ENCODE measurements at regions not wholly inside any gene's neighbourhood (a gene's known extent, or its start where the extent isn't known, plus 50 kb on each side); places are given as distances from the start of the nearest gene placed in this dataset.

GRCh38 chr21:39055167-39055767, 128.0 kb downstream of the PSMG1 start:
- TF ChIP-seq TAF1 (IDR thresholded peaks at IDR 0.05; ENCODE audit: low read depth) (no peak), REST (IDR thresholded peaks at IDR 0.05; ENCODE audit: low read depth) (no peak), EGR1 (IDR thresholded peaks at IDR 0.05) (no peak), TEAD4 (IDR thresholded peaks at IDR 0.05) (no peak), USF1 (IDR thresholded peaks at IDR 0.05) (no peak), YY1 (IDR thresholded peaks at IDR 0.05; ENCODE audit: low read depth) (no peak), TCF12 (IDR thresholded peaks at IDR 0.05; ENCODE audit: low read depth) (no peak), MAX (IDR thresholded peaks at IDR 0.05) (no peak), RAD21 (IDR thresholded peaks at IDR 0.05; ENCODE audit: low read depth) (no peak), ZBTB7A (IDR thresholded peaks at IDR 0.05; ENCODE audit: low read depth) (no peak), NFIC (IDR thresholded peaks at IDR 0.05) (no peak), CEBPB (IDR thresholded peaks at IDR 0.05) (no peak), EP300 (IDR thresholded peaks at IDR 0.05; ENCODE audit: borderline replicate concordance) (no peak), CREB1 (IDR thresholded peaks at IDR 0.05; ENCODE audit: low read depth) (no peak)

- no peak for TF ChIP-seq EP300 (IDR thresholded peaks at IDR 0.05; ENCODE audit: borderline replicate concordance)
- TF ChIP-seq TCF12 (IDR thresholded peaks at IDR 0.05; ENCODE audit: low read depth) = no peak
- no peak for TF ChIP-seq REST (IDR thresholded peaks at IDR 0.05; ENCODE audit: low read depth)
- no peak for TF ChIP-seq USF1 (IDR thresholded peaks at IDR 0.05)
- no peak for TF ChIP-seq YY1 (IDR thresholded peaks at IDR 0.05; ENCODE audit: low read depth)
- TF ChIP-seq TEAD4 (IDR thresholded peaks at IDR 0.05) = no peak
- no peak for TF ChIP-seq CREB1 (IDR thresholded peaks at IDR 0.05; ENCODE audit: low read depth)
- TF ChIP-seq RAD21 (IDR thresholded peaks at IDR 0.05; ENCODE audit: low read depth) = no peak
- TF ChIP-seq NFIC (IDR thresholded peaks at IDR 0.05) = no peak
- no peak for TF ChIP-seq EGR1 (IDR thresholded peaks at IDR 0.05)
- no peak for TF ChIP-seq CEBPB (IDR thresholded peaks at IDR 0.05)
Measured at GRCh38 chr21:39054066-39054465, 129.2 kb downstream of the PSMG1 start.

- TF ChIP-seq MAX (IDR thresholded peaks at IDR 0.05) = no peak
- no peak for TF ChIP-seq RAD21 (IDR thresholded peaks at IDR 0.05; ENCODE audit: low read depth)
- TF ChIP-seq EP300 (IDR thresholded peaks at IDR 0.05; ENCODE audit: borderline replicate concordance) = no peak
- TF ChIP-seq FOXM1 (IDR thresholded peaks at IDR 0.05; ENCODE audit: borderline replicate concordance, low read depth) = no peak
- TF ChIP-seq YY1 (IDR thresholded peaks at IDR 0.05; ENCODE audit: low read depth) = no peak
- no peak for TF ChIP-seq ZBTB7A (IDR thresholded peaks at IDR 0.05; ENCODE audit: low read depth)
- no peak for TF ChIP-seq REST (IDR thresholded peaks at IDR 0.05; ENCODE audit: low read depth)
- TF ChIP-seq CEBPB (IDR thresholded peaks at IDR 0.05) = no peak
- TF ChIP-seq USF1 (IDR thresholded peaks at IDR 0.05) = no peak
- TF ChIP-seq CREB1 (IDR thresholded peaks at IDR 0.05; ENCODE audit: low read depth) = no peak
- no peak for TF ChIP-seq TAF1 (IDR thresholded peaks at IDR 0.05; ENCODE audit: low read depth)
- TF ChIP-seq NFIC (IDR thresholded peaks at IDR 0.05) = no peak
- no peak for TF ChIP-seq TCF12 (IDR thresholded peaks at IDR 0.05; ENCODE audit: low read depth)
- TF ChIP-seq EGR1 (IDR thresholded peaks at IDR 0.05) = no peak
- TF ChIP-seq TEAD4 (IDR thresholded peaks at IDR 0.05) = no peak
Measured at GRCh38 chr21:39053126-39053525, 130.1 kb downstream of the PSMG1 start.

GRCh38 chr21:39052718-39053117, 130.5 kb downstream of the PSMG1 start:
- TF ChIP-seq REST (IDR thresholded peaks at IDR 0.05; ENCODE audit: low read depth) = no peak
- no peak for TF ChIP-seq USF1 (IDR thresholded peaks at IDR 0.05)
- no peak for TF ChIP-seq YY1 (IDR thresholded peaks at IDR 0.05; ENCODE audit: low read depth)
- no peak for TF ChIP-seq CEBPB (IDR thresholded peaks at IDR 0.05)
- no peak for TF ChIP-seq FOXM1 (IDR thresholded peaks at IDR 0.05; ENCODE audit: borderline replicate concordance, low read depth)
- TF ChIP-seq TAF1 (IDR thresholded peaks at IDR 0.05; ENCODE audit: low read depth) = no peak
- TF ChIP-seq TCF12 (IDR thresholded peaks at IDR 0.05; ENCODE audit: low read depth) = no peak
- TF ChIP-seq EP300 (IDR thresholded peaks at IDR 0.05; ENCODE audit: borderline replicate concordance) = no peak
- TF ChIP-seq MAX (IDR thresholded peaks at IDR 0.05) = no peak
- TF ChIP-seq CREB1 (IDR thresholded peaks at IDR 0.05; ENCODE audit: low read depth) = no peak
- no peak for TF ChIP-seq TEAD4 (IDR thresholded peaks at IDR 0.05)
- no peak for TF ChIP-seq EGR1 (IDR thresholded peaks at IDR 0.05)
- TF ChIP-seq NFIC (IDR thresholded peaks at IDR 0.05) = no peak
- no peak for TF ChIP-seq ZBTB7A (IDR thresholded peaks at IDR 0.05; ENCODE audit: low read depth)
- TF ChIP-seq RAD21 (IDR thresholded peaks at IDR 0.05; ENCODE audit: low read depth) = no peak

All from Ishikawa (cell line).